ENCODE measurements at regions not wholly inside any gene's neighbourhood (a gene's known extent, or its start where the extent isn't known, plus 50 kb on each side); places are given as distances from the start of the nearest gene placed in this dataset.

GRCh38 chr3:164498917-164499316 is 579.4 kb downstream of the SI start:
- no peak for TF ChIP-seq CTCF (IDR thresholded peaks at IDR 0.05; ENCODE audit: extremely low read depth, insufficient read depth, missing control alignments)
- DNase-seq (ENCODE audit: low spot score) = no peak
- in situ Hi-C loops (cut with MboI; ENCODE audit: low pct_unique_long_range_greater_than_20kb, low sequenced_read_pairs, unreplicated experiment) = no loop called here

GRCh38 chr3:164488893-164489292 is 589.4 kb downstream of the SI start:
- no peak for TF ChIP-seq CTCF (IDR thresholded peaks at IDR 0.05; ENCODE audit: extremely low read depth, insufficient read depth, missing control alignments)
- DNase-seq (ENCODE audit: low spot score) = no peak
- in situ Hi-C loops (cut with MboI; ENCODE audit: low pct_unique_long_range_greater_than_20kb, low sequenced_read_pairs, unreplicated experiment) = no loop called here

GRCh38 chr3:164486150-164486549 is 592.1 kb downstream of the SI start:
- no peak for DNase-seq (ENCODE audit: low spot score)
- in situ Hi-C loops (cut with MboI; ENCODE audit: low pct_unique_long_range_greater_than_20kb, low sequenced_read_pairs, unreplicated experiment) = no loop called here
- no peak for TF ChIP-seq CTCF (IDR thresholded peaks at IDR 0.05; ENCODE audit: extremely low read depth, insufficient read depth, missing control alignments)

- no peak for DNase-seq (ENCODE audit: low spot score)
- in situ Hi-C loops (cut with MboI; ENCODE audit: low pct_unique_long_range_greater_than_20kb, low sequenced_read_pairs, unreplicated experiment) = no loop called here
- TF ChIP-seq CTCF (IDR thresholded peaks at IDR 0.05; ENCODE audit: extremely low read depth, insufficient read depth, missing control alignments) = no peak
These were observed 598.3 kb downstream of the SI start for GRCh38 chr3:164479978-164480377.

GRCh38 chr3:164479406-164479805 is 598.9 kb downstream of the SI start:
- in situ Hi-C loops (cut with MboI; ENCODE audit: low pct_unique_long_range_greater_than_20kb, low sequenced_read_pairs, unreplicated experiment) = no loop called here
- no peak for DNase-seq (ENCODE audit: low spot score)
- no peak for TF ChIP-seq CTCF (IDR thresholded peaks at IDR 0.05; ENCODE audit: extremely low read depth, insufficient read depth, missing control alignments)

- no peak for DNase-seq (ENCODE audit: low spot score)
These were observed 600.0 kb downstream of the SI start for GRCh38 chr3:164478323-164478722.

More at GRCh38 chr3:164478323-164478722, 600.0 kb downstream of the SI start:
- in situ Hi-C loops (cut with MboI; ENCODE audit: low pct_unique_long_range_greater_than_20kb, low sequenced_read_pairs, unreplicated experiment) = no loop called here
- no peak for TF ChIP-seq CTCF (IDR thresholded peaks at IDR 0.05; ENCODE audit: extremely low read depth, insufficient read depth, missing control alignments)

Measured in GM13977 (cell line).